ENCODE measurements at regions not wholly inside any gene's neighbourhood (a gene's known extent, or its start where the extent isn't known, plus 50 kb on each side); places are given as distances from the start of the nearest gene placed in this dataset.
A peak's percentile ranks its signal among the peaks of the same experiment; 100 is the strongest.

DNA sequence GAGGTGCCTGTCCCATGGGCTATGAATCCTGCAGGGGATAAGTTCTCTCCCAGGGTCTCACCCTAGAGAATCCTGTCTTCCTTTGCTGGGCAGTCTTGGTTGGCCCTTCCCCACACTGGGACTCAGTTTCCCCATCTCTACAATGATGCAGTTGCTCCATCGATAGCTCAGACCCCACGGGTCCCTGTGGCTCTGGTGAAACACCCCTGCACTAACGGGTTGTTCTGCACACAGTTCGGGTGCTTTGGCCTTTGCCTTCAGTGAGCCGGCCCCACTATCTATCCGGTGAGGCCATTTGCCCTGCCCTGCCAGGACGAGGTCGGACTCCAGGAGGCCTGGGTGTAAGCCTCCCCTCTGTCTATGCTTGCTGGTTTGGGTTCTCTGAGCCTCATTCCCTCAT, 76.5 kb upstream of the PCBD1 start:
- in situ Hi-C loops (cut with HindIII; ENCODE audit: low pct_ligation_motif_present, low pct_unique_long_range_greater_than_20kb, low sequenced_read_pairs), result no loop called here

DNA sequence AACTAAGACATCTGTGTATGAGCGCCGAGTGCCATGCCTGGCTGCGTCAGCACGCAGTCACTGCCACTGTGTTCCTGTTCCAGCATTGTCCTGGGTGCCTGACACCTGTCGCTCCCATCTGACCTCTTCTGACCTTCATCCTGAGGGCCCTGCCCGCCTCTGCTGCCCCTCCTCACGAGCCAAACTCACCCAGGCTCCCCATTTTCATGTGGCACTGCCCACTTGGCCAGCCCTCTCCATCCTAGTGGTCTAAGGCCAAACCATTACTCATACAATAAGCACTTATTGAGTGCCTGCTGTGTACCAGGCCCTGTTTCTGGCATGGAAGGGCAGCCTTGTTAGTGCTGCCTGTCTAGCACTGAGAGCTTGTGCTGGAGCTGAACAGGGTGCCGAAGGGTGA, 77.2 kb upstream of the PCBD1 start:
- in situ Hi-C loops (cut with HindIII; ENCODE audit: low pct_ligation_motif_present, low pct_unique_long_range_greater_than_20kb, low sequenced_read_pairs), result no loop called here
- DNase-seq, result no peak

More for the DNA sequence above, 76.5 kb upstream of the PCBD1 start:
- no peak for DNase-seq

DNA sequence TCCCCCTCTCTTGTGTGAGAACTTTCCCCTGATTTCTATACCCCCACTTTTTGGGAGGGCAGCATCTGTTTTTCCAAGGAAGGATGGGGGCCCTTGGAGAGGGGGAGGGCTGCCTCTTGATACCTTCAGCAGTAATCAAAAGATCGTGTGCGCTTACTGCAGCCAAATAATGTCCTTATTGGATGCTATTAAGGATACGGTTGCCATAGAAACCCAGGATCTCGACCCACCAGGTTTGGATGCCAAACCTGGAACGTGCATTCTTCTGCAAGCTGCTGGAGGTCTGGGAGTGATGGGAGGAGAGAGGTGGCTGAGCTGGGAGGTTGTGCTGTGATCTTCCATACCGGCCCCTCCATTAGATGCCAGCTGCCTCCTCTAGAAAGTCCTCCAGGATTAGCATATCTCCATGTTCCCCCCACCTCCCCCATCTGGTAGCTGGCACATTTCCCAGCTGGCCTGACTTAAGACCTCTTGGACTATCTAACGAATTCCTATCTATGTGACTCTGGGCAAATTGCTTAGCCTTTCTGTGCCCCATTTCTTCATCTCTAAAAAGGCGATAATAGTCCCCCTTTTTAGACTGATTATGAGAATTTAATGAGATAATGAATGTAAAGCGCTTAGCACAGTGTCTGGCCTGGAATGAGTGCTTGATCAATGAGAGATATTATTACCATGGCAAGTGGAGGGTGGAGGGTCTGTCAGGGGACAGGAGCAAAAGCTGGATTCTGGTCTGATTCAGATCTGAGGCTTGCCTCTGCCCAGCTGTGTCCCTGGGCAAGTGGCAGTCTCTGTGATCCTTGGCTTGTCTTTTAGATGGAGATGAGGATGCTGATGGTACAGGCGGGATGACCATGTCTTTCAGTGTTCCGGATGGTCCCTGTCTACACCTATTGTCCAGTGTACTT, 78.5 kb upstream of the PCBD1 start:
- in situ Hi-C loops (cut with HindIII; ENCODE audit: low pct_ligation_motif_present, low pct_unique_long_range_greater_than_20kb, low sequenced_read_pairs), result no loop called here
- no peak for DNase-seq

DNA sequence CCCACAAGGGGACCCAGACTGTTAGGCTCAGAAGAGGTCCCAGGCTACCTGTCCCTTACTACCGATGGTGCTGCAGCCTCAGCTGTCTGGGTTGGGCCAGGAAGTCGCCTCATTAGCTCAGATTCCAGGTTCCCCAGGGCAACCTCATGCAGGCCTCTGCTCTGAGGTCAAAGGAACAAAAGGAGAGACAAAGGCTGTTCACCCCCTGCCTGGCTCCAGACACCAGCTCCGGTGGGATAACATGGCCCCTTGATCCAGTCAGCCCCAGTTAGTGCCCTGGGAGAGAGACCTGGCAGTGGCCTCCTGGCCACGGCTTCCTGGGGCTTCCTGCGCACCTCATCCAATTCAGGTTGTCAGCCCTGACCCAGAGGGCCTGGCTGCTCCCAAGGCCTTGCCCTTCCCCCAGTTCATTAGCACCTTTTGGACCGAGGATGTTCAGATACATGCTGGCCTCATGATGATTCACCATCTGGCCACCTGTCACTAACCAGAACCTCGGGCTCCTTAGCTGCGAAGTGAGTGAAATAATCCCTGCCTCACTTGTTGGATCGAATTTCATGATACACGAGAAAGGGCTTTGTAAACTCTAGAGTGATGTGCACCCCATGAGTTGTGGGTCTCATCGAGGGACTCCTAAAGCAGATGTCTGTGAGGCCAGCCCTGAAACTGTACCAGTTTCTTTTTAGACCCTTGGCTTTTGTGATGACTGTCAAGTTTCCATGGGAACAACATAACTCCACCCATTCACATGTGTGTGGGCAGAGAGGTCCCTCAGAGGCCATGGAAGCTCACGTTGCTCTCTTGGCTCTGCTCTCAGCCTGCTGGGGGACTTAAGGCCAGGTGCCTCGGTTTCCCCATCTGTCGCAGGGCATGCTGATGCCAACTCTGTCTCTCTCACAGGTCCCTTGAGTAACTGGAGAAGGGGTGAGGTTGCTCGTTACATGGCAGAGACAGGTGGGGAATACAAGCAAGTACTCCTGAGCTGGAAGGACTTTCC, 79.5 kb upstream of the PCBD1 start:
- in situ Hi-C loops (cut with HindIII; ENCODE audit: low pct_ligation_motif_present, low pct_unique_long_range_greater_than_20kb, low sequenced_read_pairs), result no loop called here
- DNase-seq, result no peak

DNA sequence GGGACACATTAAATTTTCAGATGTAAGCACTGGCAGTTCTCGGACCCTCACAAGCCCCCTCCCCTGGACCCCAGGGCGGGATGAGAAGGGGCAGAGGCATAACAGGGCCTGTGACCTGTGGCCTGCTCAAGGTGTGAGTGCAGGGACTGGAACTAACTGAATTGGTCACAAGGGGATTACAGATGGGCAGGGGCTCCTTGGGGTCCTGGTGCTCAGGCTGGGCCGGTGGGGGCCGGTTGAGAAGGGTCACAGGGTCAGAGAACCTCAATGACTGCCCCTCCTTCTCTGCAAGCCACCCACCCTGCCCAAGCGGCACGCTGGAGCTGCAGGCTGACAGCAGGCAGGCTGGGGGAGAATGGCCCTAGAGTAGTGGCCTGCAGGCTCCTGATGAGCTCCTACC, 80.8 kb upstream of the PCBD1 start:
- no peak for DNase-seq
- in situ Hi-C loops (cut with HindIII; ENCODE audit: low pct_ligation_motif_present, low pct_unique_long_range_greater_than_20kb, low sequenced_read_pairs), result no loop called here

DNA sequence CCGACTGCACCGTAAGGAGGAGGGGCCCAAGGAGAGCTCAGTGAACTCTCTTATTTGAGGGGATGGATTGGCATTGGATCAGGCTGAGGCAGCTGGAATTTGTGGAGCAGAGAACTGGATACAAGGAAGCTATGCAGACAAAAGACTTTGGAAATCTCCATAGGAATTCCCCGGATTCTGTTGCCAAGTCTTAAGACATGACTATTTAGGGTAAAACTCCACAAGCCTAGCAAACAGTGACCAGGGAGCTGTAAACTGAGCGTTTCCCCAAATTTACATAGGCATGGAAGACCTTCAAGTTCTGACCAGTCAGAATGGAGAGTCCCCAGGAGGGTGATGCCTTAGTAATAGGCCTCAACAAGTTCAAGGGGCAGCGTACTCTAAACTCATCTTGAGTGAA, 82.5 kb upstream of the PCBD1 start:
- no peak for DNase-seq
- in situ Hi-C loops (cut with HindIII; ENCODE audit: low pct_ligation_motif_present, low pct_unique_long_range_greater_than_20kb, low sequenced_read_pairs), result no loop called here

DNA sequence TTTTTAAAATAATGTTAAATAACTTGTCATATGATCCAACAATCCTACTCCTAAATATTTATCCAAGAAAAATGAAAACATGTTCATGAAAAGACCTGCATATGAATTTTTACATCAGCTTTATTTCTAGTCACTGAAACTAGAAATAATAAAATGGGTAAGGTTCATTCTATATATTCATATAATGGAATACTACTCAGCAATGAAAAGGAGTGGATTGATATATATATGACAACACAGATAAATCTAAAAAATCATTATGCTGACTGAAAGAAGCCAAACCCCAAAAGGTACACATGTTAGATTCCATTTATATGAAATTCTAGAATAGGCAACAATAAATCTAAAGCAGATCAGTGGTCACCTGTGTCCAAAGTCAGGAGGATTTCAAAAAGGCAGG, 84.9 kb upstream of the PCBD1 start:
- DNase-seq, result no peak
- in situ Hi-C loops (cut with HindIII; ENCODE audit: low pct_ligation_motif_present, low pct_unique_long_range_greater_than_20kb, low sequenced_read_pairs), result no loop called here

DNA sequence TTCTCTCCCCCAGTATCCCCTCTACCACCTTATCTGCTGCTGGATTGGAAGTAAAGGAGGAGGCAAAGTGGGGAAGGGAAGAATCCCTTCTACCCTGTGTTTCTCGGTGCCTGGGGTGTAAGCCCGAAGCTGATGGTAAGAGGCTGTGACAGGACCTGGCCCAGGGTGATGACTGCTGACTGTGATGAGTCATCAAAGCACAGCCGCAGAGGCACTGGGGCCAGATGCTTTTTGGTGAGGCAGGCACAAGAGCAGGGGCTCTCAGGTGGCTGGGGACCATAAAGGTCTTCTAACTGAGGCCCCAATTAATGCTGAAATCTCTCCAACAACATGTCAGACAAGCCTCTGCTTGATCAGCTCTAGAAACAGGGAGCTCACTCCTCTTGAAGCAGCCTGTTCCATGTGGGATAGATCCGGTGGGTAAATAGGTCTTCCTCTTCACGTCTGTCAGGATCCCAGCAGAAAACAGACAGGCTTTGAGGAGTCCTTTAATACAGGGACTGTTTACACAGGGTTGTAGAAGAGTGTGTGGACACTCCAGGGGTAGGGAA, 86.1 kb upstream of the PCBD1 start:
- in situ Hi-C loops (cut with HindIII; ENCODE audit: low pct_ligation_motif_present, low pct_unique_long_range_greater_than_20kb, low sequenced_read_pairs), result no loop called here

DNA sequence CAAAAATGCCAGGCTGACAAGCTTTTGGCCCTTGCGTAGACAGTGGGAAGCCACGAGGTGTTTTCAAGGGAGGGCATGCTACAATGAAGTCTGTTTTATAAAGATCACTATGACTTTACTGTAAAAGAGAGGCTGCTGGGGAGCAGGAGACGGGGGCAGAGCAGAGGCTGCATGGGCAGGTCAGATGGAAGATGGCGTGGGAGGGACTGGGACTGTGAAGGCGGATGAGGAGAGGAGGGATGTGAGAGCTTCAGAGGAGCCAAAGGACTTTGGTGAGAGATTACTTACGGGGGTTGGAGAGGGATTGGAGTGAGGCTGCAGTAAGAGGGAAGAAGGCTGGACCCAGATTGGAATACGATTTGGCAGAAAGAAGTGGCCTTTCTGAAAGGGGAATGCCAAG, 86.6 kb upstream of the PCBD1 start:
- no peak for DNase-seq
- in situ Hi-C loops (cut with HindIII; ENCODE audit: low pct_ligation_motif_present, low pct_unique_long_range_greater_than_20kb, low sequenced_read_pairs), result no loop called here

More for the DNA sequence above, 86.1 kb upstream of the PCBD1 start:
- DNase-seq, result peak; percentile 31

DNA sequence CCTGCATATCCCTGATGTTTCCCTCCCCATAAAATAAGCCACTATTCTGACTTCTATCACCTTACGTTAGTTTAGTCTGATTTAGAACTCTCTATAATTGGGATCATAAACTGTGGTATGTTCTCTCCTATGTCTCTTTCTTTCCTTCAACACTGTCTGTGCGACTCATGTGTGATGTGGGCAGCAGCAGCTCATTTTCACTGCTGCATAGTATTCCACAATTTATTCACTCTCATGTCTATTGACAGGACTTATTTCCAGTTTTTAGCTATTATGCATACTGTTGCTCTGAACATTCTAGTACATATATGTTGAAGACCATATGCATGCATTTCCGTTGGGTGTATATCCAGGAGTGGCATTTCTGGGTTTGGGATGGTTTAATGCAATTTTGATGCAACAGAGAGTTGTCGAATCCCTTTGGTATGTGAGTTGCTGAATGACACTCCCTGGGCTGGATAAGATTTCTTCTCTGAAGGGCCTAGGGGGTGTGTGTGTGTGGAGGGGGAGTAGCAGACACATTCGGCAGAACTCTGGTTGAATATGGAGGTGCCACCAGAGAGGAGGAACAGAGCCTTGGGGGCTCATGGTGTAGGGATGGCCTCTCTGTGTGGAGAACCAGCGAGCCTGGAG, 87.8 kb upstream of the PCBD1 start:
- in situ Hi-C loops (cut with HindIII; ENCODE audit: low pct_ligation_motif_present, low pct_unique_long_range_greater_than_20kb, low sequenced_read_pairs), result no loop called here
- DNase-seq, result no peak

DNA sequence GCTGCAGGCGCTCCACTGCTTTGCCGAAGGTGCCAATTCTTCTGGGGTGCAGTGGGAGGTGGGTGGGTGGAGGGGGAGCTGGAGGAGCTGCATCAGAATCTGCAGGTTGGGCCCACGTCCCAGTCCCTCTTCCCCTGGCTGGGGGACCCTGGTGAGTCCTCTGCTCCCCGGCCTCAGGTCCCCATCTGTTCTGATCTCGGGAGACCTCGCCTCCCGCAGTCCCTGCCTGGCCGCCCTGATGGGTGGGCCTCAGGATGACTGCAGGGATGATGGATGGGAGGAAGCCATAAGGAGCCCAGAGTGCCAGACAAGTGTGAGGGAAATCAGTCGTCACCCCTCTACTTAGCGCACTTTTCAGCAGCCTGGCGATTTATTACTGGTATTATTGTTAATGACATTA, 89.3 kb upstream of the PCBD1 start:
- DNase-seq, result no peak
- in situ Hi-C loops (cut with HindIII; ENCODE audit: low pct_ligation_motif_present, low pct_unique_long_range_greater_than_20kb, low sequenced_read_pairs), result no loop called here

DNA sequence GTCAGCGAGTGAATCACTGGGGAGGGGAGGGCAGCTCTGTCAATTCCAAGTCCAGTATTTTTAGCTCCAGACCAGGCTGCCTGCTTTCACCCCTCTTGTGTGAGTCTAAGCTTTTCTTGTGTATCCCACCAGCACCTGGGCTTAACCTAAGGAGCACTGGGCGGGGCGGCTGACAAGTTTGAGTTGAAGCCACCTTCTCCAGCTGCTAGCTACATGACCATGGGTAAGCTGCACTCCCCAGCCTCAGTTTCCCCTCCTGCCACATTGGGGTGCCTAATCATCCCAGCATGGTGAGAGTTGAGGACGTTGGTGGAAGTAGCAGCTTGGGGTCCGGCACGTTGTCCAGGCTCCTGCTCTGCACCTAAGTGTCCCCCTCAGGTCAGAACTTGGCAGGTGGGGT, 89.8 kb upstream of the PCBD1 start:
- no peak for DNase-seq
- in situ Hi-C loops (cut with HindIII; ENCODE audit: low pct_ligation_motif_present, low pct_unique_long_range_greater_than_20kb, low sequenced_read_pairs), result no loop called here

DNA sequence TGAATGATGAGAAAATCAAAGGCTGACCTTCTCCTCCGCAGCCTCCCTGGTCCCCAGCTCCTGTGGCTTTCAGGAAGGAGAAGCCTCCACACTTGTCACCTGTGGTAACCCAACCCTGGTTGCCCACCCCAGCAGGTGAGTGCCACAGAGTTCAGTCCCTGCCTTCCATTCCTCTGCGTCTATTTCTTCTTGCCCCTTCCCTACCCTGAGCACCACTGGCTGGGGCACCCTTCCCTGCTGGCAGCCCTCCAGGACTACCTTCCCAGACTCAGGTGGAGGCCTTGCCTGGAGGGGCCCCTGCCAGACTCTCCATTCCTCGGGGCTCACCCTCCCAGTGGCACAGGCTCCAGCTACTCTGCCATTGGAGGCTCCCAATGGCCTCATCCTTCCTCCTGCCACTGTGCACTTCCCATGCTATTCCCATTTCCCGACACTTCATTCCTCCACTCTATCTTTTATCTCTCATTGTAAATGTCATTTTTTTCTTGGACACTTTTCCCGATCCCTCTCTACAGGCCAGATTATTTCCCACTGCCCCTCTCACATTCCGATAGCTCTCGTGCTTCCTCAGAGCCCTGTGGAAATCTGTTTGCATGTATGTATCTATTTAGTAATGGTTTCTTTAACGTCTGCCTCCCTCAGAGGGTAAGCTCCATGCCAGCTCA, 90.6 kb upstream of the PCBD1 start:
- no peak for DNase-seq
- in situ Hi-C loops (cut with HindIII; ENCODE audit: low pct_ligation_motif_present, low pct_unique_long_range_greater_than_20kb, low sequenced_read_pairs), result no loop called here

DNA sequence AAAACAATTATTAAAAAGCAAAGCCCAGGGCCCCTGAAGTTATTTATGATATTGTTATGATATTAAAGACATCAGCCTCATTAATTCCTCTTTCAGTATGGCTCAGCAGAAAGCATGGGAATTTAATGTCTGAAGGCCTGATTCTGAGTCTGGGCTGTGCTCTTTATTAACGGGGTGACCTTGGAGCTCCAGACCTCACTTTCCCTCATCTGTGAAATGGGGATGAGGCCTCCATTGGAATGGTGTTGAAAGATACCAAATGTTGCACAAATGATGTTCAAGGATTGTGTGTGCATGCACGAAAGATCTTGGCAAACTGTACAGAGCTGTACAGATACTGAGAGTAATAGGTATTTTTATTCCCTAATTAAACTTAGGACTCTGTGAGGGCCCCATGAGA, 92.3 kb upstream of the PCBD1 start:
- in situ Hi-C loops (cut with HindIII; ENCODE audit: low pct_ligation_motif_present, low pct_unique_long_range_greater_than_20kb, low sequenced_read_pairs), result no loop called here
- no peak for DNase-seq

DNA sequence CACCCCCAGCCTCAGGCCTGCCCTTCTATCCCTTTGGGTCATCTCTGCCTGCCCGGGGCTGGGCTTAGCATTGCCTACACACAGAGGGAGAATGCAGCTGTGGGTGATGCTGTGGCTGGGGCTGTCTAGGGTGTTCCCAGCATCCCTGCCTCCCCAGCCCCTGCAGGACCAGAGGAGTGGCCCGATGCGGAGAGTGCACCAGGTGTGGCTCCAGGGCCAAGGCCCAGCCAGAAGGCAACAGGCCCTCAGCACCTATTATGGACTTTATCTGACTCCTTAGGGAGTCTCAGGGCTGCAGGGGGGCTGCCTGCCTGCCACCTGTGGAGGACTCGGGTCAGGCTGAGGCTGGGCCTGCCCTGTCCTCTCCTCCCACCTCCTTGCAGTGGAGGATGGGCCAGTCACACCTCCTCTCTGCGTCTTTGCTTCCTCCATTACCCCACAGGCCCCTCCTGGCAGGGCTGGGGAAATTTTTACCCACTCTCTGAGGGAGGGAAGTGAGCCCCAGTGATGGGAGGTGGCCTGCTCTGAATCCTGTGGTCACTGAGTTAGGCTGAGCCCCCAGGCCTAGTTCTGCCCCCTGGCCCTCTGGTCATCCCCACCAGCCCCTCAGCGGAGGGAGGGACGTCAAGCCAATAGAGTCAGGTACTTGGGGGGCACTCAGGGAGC, 92.9 kb upstream of the PCBD1 start:
- DNase-seq, result no peak

DNA sequence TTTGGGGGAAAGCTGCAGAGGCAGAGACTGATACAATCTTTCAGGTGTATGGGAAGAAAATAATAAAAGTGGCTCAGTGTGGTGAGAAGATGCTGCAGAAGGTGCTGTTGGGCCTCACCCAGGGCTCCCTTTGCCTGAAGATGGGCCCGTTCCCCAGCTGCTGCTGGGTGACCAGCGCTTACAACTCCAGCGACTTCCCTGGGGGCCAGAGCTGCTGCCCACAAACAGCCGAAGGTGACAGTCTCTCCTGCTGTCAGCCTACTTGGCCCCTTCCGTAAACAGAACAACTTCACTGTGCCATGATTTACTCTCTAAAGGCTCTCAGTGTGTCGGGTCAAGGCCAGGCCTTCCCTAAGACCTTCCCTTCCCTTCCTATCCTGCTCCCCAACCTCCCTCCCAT, 93.6 kb upstream of the PCBD1 start:
- in situ Hi-C loops (cut with HindIII; ENCODE audit: low pct_ligation_motif_present, low pct_unique_long_range_greater_than_20kb, low sequenced_read_pairs), result no loop called here
- no peak for DNase-seq

More for the DNA sequence above, 92.9 kb upstream of the PCBD1 start:
- in situ Hi-C loops (cut with HindIII; ENCODE audit: low pct_ligation_motif_present, low pct_unique_long_range_greater_than_20kb, low sequenced_read_pairs), result no loop called here

DNA sequence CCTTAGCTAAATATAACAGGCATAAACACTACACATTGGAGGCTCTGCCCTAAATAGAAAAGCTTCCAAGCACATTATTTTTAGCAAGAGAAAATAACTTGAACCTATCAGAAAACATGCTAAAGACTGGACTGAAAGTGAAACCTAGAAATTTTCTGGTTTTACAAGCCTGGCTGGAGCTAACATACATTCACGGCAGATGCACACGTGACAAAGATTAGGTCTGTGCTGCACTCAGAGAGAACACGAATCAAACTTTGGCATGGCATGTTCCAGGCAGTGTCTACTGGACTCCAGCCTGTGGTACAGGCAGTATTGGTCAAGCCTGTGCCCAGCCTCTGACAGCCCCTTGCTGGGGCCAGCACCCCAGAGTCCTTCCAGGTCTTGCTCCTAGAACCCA, 94.1 kb upstream of the PCBD1 start:
- DNase-seq, result no peak
- in situ Hi-C loops (cut with HindIII; ENCODE audit: low pct_ligation_motif_present, low pct_unique_long_range_greater_than_20kb, low sequenced_read_pairs), result no loop called here
